HG03469 (cell line): ENCODE measurements at regions not wholly inside any gene's neighbourhood (a gene's known extent, or its start where the extent isn't known, plus 50 kb on each side); places are given as distances from the start of the nearest gene placed in this dataset.
"Not testable (repeated sequence)": the region's sequence is repeated elsewhere in the genome, so short reads cannot be mapped to it uniquely, and the experiment has no call there.

Source experiments
- ATAC-seq: cut with Tn5 transposase; IDR thresholded peaks from one replicate; pipeline ENCODE4 v1.9.1; 2021; ENCODE audit warnings: mild to moderate bottlenecking, moderate library complexity, moderate number of reproducible peaks; ENCODE audit not compliant: unreplicated experiment

DNA sequence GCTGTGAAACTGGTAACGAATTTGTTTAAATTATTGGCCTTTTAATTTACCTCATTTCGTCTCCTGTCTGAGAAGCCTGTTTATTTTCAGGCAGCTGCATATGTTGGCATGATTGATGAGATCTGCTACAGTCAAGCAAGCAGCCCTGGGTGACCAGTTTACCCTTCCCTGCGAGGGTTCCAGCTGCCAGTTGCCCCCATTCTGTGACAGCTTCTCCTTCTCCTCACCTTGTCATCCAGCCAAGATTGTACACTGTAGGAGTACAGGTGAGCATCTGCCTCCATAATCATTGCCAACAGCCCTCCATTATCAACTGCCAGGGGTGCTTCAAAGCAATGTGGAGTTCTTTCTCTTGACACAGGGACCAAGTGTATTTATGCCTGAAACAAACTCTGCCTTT lies 1979.9 kb upstream of the PRR20A start:
- no peak for ATAC-seq

DNA sequence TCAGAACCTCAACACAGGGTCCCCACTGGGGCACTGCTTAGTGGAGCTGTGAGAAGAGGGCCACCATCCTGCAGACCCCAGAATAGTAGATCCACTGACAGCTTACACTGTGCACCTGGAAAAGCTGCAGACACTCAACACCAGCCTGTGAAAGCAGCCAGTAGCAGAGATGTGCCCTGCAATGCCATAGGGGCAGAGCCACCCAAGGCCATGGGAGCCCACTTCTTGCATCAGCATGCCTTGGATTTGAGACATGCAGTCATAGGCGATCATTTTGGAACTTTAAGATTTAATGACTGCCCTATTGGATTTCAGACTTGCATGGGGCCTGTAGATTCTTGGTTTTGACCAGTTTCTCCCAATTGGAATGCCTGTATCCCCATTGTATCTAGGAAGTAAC lies 1962.1 kb upstream of the PRR20A start:
- ATAC-seq: not testable (repeated sequence)

DNA sequence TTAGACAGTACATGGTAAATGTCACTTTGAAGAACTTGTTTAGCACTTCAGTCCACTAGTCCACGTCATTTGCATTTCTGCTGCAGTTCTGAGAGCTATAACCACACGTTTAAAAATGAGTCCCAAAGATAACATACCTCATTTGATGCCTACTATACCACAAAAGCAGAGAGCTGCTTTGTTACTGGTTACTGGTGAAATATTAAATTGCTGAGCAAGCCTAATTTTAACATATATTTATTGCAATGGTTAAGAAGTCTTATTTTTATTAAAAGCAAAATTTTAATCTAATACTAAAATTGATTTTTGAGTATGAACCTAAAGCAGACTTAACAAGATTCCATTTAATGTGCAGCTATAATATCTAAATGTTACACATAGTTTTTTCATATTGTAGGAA lies 1949.7 kb upstream of the PRR20A start:
- ATAC-seq: no peak

DNA sequence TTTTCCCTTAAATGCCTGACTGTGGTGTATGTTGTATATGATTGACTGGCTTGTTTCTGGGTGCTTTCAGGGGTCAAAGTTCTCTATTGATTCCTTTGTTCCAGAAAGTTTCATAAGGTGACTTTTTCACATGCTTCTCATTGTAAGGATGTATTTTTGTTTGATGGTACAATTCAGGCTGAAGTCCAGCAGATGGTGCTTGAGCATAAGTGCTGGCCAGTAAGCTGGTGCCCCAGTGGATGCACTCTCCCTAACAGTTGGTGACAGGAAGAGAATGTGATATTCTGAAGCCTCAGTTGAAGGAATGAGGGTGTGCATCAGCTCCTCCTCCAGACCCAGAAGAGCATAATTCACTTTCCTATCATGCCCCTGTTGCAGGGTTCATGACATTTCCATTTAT lies 1941.6 kb upstream of the PRR20A start:
- ATAC-seq: no peak

DNA sequence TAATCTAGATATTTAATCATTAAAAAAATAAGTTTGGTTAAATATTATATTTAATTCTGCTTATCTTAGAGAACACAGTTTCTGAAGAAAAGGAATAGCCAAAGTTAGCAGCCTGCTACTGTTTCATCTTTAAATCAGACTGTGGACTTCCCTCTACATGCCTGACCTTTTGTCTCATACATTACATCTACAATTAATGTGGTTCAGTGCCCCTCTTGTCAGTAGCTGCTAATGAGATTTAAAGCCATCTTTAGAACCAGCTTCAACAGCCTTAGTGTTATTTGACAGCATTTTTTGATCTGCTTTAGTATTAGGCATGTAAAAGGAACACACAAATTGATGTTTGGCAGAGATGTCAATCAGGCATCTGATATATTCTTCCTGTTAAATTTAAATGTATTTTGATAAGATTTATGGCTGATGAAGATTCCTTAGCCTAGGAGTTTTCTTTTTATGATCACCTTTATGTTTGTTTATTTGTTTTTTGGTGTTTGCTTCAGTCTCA lies 1925.8 kb upstream of the PRR20A start:
- no peak for ATAC-seq

DNA sequence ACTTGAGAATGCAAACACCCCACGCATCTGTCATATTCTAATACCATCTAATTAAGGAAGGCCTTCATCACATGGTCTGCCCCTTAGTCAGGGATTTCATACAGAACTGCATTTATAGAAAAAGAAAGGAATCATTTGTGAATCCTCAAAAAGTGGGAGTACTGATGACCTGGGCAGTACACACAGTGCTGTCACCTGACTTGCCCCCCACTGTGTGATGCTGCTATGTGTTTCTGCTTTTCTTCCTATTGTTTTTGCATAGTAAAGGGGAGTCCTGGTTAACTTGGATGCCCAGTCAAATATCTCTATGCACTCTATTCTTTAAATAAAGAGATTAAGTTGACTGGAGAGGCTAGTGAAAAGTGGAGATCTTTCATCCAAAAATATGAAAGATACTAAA lies 1921.2 kb upstream of the PRR20A start:
- ATAC-seq: no peak

DNA sequence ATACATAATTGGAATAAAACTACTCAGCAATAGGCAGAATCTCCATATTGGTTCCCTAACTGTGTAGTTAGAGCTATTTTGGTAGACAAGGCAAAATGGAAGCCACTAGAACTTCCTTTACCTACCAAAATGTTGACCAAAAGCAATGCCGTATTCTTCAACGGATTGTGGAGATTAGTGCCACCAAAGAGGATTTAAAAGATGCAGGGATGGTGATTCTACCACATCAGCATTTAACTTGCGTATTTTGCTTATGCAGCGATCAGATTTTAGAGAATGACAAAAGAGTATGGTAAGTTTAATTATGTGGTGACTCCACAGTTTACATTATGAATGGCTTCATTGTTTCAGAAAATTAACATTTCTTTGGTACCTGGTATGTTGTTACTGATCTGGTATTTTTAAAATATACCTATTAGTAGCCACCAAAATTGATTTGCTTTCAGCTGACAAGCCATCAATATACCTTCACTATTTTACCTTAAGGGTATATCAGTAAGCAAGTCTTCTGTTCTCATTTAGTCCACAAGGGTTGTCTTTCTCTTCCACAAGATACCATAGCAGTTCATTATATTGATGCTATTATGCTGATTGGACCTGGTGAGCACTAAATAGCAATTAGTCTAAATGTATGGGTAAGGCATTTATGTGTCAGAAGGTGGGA lies 1910.7 kb upstream of the PRR20A start:
- no peak for ATAC-seq

DNA sequence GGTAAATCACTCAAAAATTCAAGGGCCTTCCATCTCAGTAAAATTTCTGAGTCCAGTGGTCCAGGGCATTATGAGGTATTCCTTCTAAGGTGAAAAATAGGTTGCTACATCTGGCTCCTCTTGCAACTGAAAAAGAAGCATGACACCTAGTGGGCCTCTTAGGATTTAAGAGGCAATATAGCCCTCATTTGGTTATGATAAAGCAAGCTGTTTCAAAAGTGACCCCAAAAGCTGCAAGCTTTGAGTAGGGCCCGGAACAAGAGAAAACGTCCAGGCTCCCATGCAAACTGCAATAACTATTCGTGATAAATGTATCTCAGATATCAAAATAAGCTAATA lies 1910.2 kb upstream of the PRR20A start:
- no peak for ATAC-seq

DNA sequence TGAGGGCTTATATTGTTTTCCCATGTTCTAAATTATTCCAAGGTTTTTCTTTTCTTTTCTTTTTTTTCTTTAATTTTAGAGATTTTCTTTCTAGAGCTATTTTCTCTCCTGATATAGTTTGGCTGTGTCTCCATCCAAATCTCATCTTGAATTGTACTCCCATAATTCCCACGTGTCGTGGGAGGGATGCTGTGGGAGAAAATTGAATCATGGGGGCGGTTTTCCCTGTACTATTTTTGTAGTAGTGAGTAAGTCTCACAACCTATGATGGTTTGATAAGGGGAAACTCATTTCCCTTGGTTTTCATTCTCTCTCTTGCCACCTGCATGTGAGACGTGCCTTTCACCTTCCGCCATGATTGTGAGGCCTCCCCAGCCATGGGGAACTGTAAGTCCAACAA lies 1906.4 kb upstream of the PRR20A start:
- ATAC-seq: no peak

DNA sequence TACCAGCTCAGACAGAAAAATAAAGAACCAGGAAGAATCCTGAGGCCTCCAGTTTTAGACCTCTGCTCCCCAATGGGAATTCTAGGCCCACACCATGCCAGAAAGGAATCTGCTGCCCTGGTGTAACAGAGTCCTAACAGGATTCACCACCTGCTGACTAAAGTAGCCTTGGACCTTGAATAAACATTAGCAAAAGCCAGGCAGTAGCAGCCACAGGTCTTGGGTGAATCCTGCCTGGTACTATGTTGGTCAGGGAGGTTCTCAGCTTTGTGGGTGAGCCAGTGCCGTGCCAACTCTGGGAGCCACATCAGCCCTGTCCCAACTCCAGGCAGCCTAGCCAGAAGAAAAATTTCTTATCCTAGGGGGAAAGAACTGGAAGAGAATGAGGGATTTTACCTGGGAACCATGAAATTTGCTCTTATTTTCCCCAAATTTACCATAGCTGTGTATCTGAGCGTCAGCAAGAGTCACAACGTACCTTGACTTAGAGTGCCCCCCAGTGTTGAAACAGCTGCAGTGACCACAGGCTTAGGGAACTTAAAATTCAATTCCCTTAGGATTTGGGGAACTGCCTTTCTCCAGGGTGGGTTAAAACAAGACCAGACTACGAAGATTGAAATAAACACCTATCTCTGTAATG lies 1895.6 kb upstream of the PRR20A start:
- no peak for ATAC-seq

DNA sequence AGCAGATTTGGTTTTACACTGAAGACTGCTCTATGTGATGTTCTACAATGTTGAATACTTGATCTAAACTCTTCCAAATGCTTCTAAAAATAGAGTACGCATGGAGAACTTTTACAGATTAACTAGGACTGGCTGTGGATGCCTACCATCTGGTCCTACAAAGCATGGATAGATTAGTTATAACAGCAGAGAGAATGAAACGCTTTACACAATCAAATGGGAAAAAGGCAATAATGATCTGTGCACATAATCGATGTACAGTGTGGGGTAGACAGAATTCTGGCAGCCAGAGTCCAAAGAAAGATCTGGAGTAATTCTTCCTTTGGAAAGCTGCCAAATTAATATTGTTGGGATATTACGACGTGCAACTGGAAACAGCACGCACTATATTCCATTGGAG lies 1885.5 kb upstream of the PRR20A start:
- ATAC-seq: no peak

DNA sequence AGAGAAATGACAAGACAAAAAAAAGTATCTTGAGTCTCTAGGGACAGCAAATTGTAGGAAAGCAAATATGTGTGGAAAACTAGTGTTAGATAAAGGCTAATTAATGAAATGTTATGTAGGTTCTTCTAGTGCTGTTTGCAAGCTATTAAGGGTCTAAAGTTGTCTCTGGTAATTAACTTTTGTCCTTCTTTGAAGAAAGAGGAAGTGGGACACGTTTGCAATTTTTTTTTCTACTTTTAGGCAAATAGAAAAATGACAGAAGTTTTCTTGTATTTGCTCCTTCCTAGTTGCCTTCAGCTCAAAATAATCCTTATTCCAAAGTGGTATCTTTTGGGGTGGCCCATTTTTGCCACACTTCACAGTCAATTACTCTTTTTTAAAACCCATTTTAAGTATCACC lies 1877.7 kb upstream of the PRR20A start:
- ATAC-seq: no peak

DNA sequence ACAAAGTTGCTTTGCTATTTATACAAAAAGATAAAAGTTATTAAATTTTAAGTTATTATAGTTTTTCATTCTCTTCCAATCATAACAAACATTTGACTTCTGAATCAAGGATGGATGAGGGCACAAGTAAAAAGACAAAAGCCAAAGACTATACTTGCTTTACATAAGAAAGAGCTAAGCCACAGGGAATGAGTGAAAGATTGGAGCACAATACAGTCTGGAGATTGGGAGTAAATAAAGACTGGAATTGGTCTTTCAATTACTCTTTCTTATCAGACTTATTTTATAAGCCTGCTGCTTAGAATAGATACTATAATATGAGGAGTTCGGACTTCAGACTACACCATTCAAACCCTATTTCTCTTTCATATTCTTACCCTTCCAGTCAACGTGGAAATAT lies 1874.1 kb upstream of the PRR20A start:
- no peak for ATAC-seq

DNA sequence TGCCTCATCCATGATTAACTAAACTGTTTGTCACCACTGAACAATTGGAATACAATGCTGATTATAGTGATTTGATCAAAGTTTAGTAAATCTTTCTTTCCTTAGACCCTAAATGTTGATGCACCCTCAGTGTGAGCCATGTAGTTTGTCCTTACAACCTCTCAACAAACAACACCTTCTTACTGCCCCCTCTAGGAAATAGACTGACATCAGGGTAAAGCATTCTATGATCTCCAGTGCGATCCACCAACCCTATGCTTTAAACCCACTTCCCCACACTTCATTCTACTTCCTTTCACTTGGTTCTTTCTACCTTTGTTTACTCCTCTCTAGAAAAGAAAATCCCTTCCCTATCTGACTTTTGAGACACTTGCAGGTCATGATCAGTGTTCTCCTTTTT lies 1842.5 kb upstream of the PRR20A start:
- no peak for ATAC-seq

DNA sequence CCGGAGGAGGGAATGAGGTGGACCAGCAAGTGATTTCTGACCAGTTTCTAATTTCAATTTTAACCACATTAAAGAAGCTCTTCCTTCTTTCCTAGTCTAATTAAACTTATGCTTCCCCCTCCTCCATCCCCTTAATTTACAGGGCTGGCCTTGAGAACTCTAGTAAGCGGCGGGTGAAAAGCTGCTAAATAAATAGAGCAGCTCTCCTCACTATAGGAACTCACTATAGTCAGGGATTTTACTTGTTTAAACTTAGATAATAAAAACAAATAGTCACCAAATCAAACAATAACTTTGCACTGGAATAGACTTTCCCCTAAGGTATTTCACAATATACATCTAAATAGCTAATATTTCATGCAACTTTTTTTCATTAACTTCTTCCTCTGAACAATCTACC lies 1838.2 kb upstream of the PRR20A start:
- no peak for ATAC-seq

DNA sequence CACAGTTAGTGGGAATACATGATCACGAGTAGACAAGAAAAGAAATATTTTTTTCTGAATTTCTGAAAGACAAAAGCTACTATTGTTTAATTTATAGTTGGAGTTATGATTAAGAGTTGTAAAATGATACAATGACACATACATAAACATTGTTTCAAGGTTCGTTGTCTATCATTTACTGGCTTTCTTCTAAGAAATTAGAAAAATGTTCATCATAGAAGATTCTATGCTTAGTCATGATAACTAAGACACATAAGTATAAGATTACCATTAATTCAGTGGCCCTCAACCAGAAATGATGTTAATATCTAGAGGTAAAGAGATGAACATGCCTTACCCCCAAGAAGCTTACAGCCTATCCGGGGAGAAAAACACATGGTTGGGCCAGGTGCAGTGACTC lies 1832.8 kb upstream of the PRR20A start:
- no peak for ATAC-seq

DNA sequence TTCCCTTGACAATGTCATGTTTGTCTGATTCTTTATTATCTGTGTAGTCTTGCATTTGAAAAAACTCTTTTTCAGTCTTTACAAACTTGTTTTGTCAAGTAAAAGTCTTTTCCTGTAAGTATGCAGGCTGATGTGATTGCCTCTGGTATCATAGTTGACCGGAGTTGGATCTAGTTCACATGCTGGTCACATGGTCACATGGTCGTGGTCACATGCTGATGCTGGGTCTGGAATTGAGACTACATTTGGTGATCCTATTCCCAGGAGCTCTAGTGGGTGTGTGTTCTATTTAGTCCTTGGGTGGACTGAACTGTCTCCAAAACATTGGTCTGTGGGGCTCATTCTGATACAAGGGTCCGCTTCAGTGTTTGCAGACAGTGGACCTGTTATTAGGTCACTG lies 1798.8 kb upstream of the PRR20A start:
- no peak for ATAC-seq

DNA sequence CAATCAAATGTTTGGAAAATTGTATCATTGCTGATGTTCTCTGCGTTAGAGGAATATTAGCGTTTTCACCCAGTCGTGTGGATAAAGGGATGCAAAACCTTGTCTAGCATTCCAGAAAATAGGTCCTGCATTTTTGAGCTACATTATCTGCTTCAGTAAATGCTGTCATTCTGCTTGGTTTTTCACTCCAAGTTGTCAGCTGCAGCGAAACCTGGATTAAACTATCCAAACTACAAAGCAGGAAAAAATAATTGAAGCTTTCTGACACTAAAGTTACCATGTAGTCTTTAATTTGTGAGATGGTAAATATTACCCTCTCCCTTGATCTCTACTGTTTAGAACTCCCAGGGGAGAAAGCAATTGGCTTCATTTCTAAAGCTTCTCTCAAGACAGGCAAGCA lies 1795.5 kb upstream of the PRR20A start:
- ATAC-seq: no peak

DNA sequence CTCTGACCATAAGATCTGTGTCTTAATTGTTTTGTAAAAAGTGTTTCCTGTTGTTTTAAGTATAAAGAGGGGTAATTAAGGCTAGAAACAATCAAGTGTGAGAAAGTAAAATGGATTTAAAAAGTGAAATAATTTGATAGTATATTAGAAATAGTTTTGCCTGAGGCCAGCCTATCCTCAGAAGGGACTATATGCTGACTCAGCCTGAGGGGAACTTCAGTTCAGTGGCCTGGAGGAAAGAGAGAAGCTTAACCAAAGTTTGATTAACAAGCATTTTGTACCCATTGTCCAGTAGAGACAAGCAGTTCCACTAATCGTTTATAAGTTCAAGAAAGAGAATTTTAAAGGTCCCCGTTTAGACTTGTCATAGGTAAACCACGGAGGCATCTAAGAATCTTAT lies 1793.2 kb upstream of the PRR20A start:
- no peak for ATAC-seq

DNA sequence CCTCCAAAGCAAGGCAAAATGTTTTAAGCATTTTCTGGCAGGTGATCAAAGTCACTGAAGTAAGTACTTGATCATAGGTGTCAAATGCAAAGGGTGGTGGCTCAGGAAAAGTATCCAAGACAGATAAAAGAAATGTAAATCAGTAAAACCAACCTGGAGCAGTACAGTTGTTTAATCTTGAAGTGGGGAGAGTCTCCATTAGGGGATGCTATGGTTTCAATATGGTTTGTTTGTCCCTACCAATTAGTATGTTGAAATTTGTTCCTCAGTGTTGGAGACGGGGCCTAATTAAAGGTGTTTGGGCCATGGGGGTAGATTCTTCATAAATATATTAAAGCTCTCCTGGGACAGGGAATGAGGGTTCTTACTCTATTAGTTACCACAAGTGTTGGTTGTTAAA lies 1781.7 kb upstream of the PRR20A start:
- ATAC-seq: no peak

DNA sequence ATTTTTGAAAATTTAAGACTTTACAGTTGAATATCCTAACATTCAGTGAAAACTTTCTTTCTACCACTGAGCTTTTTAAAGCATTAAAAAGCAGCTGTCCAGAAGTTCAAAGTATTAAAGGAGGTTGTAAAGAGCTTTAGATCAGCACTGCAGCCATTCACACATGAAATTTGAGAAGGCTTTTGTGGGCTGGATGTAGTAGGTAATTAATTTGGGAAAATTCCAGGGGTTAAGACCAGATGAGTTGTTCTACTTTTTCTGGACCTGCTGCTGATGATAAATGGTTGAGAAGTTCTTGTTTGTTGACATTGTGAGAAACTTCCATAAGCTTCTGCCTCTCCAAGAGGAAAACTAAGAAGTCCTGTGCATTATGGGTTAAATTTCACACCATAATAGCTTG lies 1779.6 kb upstream of the PRR20A start:
- ATAC-seq: no peak

DNA sequence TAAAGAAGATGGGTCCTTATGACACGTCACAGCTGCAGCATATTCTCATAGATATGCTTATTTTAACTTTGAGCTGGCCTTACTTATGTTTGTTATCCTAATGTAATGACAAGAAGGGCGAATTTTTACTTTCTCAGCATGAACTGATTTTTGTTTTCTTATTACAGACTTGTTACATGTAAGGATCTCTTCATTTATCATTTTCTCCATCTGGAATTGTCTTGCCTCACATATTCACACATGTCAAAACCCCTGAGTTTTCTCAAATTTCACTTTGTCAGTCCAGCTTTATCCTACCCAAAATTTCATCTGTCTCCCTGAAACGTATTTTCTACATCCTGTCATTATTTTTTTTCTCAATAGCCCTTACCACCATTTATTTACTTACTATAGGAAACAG lies 1774.0 kb upstream of the PRR20A start:
- no peak for ATAC-seq

DNA sequence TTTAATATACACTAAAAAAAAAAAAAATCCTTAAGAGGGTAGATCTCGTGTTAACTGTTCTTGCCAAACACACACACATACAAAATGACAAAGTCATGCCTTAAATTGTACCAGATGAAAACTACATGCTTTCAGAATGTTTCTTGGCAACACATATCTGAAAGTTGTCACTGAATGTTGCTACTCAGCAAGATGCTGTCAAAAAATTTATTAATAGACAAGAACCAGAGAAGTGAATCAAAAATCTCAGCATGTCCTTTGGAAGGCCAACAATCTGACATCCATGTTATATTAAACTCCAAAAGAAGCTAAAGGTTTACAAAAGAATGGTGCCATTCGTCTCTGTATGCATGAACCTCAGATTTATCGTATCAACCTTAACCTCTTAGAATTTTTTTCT lies 1746.2 kb upstream of the PRR20A start:
- ATAC-seq: no peak
